Left ventricle myocardium inferior (tissue), 1 donor: ENCODE measurements at regions not wholly inside any gene's neighbourhood (a gene's known extent, or its start where the extent isn't known, plus 50 kb on each side); places are given as distances from the start of the nearest gene placed in this dataset.

Experiments used
- DNase-seq: peaks from one replicate; pipeline ENCODE4 v3.0.0-alpha.2; 2020
- H3K27ac ChIP-seq: fragments of 200-600 bp; replicated peaks from 2 replicates; pipeline ENCODE4 v1.8.0; 2021
- H3K27me3 ChIP-seq: fragments of 200-600 bp; 2 replicates; pipeline ENCODE4 v1.8.0; 2021; ENCODE audit warnings: low read depth
- H3K36me3 ChIP-seq: fragments of 200-600 bp; 2 replicates; pipeline ENCODE4 v1.8.0; 2021
- H3K4me1 ChIP-seq: fragments of 200-600 bp; 2 replicates; pipeline ENCODE4 v1.8.0; 2021
- H3K4me3 ChIP-seq: fragments of 200-600 bp; 2 replicates; pipeline ENCODE4 v1.8.0; 2021; ENCODE audit warnings: mild to moderate bottlenecking, moderate library complexity
- H3K9me3 ChIP-seq: fragments of 200-600 bp; replicated peaks from 2 replicates; pipeline ENCODE4 v1.8.0; 2021
- intact Hi-C: fragments of 100-400 bp; cut with micrococcal nuclease; formaldehyde crosslinking; loops from one replicate; pipeline ENCODE4 v1.11.0; 2022
- TF ChIP-seq, protein P1 (sequence below): fragments of 200-600 bp; IDR thresholded peaks from 2 replicates; pipeline ENCODE4 v1.8.0; 2021; ENCODE audit warnings: antibody characterized with exemption, mild to moderate bottlenecking, borderline replicate concordance
- donor health status: DM: no; HTN: yes; CAD: no; lungs with severe emphysema.

DNA sequence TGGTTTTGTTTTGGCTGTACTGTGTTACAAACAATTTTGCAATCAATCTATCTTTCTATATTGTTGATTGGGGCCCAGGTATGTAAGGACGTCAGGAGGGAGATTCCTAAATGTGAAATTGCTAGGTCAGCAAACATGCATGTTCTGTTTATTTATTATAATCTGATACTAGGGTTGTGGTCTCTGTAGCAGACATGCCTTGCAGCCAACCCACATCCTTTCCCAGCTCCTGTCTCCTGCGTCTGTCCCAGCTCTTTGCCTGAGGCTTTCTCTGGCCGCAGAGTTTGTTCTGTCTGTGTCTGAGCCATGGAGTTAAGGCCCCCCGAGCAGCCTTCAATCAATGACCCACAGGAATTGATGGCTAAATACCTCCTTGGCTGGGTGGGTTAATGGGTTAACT, 124.0 kb upstream of the ZEB1 start:
- Histone ChIP-seq H3K9me3 (no peaks in the 10 kb centered on the region), H3K27me3 (no peaks in the 10 kb centered on the region), H3K4me3 (no peak overlapping the region), H3K36me3 (no peaks in the 10 kb centered on the region), H3K27ac (no peak overlapping the region), H3K4me1 (no peaks in the 10 kb centered on the region)
- intact Hi-C loops, result no loop called here
- no peak for DNase-seq
- TF ChIP-seq, protein P1, sequence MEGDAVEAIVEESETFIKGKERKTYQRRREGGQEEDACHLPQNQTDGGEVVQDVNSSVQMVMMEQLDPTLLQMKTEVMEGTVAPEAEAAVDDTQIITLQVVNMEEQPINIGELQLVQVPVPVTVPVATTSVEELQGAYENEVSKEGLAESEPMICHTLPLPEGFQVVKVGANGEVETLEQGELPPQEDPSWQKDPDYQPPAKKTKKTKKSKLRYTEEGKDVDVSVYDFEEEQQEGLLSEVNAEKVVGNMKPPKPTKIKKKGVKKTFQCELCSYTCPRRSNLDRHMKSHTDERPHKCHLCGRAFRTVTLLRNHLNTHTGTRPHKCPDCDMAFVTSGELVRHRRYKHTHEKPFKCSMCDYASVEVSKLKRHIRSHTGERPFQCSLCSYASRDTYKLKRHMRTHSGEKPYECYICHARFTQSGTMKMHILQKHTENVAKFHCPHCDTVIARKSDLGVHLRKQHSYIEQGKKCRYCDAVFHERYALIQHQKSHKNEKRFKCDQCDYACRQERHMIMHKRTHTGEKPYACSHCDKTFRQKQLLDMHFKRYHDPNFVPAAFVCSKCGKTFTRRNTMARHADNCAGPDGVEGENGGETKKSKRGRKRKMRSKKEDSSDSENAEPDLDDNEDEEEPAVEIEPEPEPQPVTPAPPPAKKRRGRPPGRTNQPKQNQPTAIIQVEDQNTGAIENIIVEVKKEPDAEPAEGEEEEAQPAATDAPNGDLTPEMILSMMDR, result no peak

DNA sequence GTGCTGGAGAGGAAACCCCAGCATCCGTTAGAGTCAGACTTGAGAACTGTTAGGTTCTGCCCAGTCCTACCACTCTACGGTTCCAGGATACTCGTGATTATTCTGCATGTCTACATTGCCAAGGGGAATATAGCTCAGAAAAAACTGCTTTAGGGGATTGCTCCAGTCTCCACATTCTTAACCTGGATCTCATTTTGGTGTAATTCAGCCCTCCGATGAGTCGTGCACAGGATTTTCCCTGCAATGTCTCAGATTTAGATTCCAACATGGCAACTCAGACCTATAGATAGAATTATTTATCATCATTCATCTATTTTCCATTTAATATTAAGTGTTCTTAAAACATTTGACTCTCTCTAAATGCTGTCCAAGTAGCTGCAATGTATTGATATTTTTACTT, 121.1 kb upstream of the ZEB1 start:
- no peaks in the 10 kb centered on the region for H3K27me3 ChIP-seq
- no peaks in the 10 kb centered on the region for H3K4me1 ChIP-seq
- no peaks in the 10 kb centered on the region for H3K9me3 ChIP-seq
- no peak overlapping the region for H3K27ac ChIP-seq
- no peak for DNase-seq
- intact Hi-C loops, result no loop called here
- no peaks in the 10 kb centered on the region for H3K36me3 ChIP-seq
- no peak overlapping the region for H3K4me3 ChIP-seq
- TF ChIP-seq, protein P1, result no peak

DNA sequence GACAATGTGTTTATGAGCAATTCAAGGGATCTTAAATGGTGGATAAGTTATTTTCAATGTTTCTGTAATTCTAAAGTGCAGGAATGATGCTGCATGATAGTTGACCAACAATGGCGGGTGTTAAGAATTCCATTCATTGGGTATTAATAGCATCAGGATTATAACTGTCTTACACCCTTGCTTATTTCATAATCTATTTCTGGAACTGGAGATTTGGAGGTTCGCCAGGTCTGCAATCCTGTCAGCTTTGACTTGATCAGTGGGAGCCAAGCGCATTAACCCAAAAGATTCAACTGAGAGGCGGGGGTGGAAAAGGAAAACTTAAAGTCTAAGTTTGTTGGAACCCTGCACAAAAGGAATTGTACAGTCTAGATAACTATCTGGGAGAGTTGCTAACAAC, 114.9 kb upstream of the ZEB1 start:
- H3K27ac ChIP-seq, result peak overlapping the region; percentile 60
- H3K36me3 ChIP-seq, result no peaks in the 10 kb centered on the region
- intact Hi-C loops, result no loop called here
- DNase-seq, result peak; percentile 31
- H3K4me1 ChIP-seq, result peaks cover 14% of the 10 kb centered on the region
- H3K27me3 ChIP-seq, result no peaks in the 10 kb centered on the region
- no peak overlapping the region for H3K4me3 ChIP-seq
- no peaks in the 10 kb centered on the region for H3K9me3 ChIP-seq
- TF ChIP-seq, protein P1, result no peak

DNA sequence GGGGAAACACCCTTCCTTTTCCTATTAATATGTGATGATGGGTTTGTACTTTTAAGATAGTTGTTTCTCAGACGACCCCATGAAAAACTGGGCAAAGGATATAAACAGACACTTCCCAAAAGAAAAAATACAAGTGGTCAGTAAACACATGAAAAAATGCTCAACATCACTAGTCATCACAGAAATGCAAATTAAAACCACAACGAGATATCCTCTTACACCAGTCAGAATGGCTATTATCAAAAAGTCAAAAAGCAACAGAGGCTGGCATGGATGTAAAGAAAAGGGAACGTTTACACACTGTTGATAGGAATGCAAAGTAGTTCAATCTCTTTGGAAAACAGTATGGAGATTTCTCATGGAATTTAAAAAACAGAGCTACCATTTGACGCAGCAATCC, 111.4 kb upstream of the ZEB1 start:
- intact Hi-C loops, result no loop called here
- Histone ChIP-seq H3K4me1 (peaks cover 23% of the 10 kb centered on the region), H3K9me3 (no peaks in the 10 kb centered on the region), H3K27me3 (no peaks in the 10 kb centered on the region), H3K36me3 (no peaks in the 10 kb centered on the region), H3K4me3 (no peak overlapping the region), H3K27ac (no peak overlapping the region)
- no peak for DNase-seq
- TF ChIP-seq, protein P1, result no peak

DNA sequence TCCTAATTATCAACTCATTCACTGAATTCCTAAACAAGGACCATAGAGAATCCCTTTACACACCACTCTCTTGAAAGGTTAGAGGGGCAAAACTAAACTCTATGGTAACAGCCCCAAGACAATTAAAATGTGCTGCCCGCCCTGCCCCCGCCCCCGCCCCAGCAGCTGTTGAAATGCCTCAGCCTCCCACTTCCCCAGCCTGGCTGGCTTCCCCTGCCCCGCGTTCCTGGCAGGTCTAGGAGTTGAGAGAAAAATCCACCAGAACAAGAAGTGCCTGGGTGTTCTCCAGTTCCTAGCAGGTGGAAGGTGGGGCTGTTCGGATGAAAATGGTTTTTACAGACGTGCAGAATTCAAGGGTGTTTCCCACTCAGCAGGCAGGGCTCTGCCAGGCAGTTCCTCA, 109.5 kb upstream of the ZEB1 start:
- Histone ChIP-seq H3K36me3 (no peaks in the 10 kb centered on the region), H3K27me3 (no peaks in the 10 kb centered on the region), H3K4me1 (peaks cover 12% of the 10 kb centered on the region), H3K9me3 (no peaks in the 10 kb centered on the region), H3K4me3 (no peak overlapping the region), H3K27ac (no peak overlapping the region)
- no peak for DNase-seq
- intact Hi-C loops, result no loop called here
- TF ChIP-seq, protein P1, result no peak

DNA sequence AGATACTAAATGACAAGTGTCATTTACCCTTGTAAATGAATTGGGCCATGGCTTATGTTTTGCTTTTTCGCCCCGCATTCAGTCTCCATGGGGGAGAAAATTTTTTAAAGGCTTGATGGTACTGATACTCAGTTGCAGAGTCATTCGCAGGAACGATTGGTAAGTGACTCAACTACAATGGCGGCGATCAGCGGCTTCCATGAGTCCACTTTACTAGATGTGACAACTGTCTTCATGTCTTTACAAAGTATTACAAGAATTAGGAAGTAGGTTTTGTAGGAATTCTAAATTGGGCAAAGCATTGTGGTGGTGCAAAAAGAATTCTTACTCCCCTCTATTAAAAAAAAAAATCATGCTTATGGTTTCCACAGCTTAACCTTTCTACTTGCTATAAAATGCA, 108.8 kb upstream of the ZEB1 start:
- intact Hi-C loops, result no loop called here
- Histone ChIP-seq H3K4me1 (peaks cover 10% of the 10 kb centered on the region), H3K9me3 (no peaks in the 10 kb centered on the region)

More for the DNA sequence above, 108.8 kb upstream of the ZEB1 start:
- no peaks in the 10 kb centered on the region for H3K27me3 ChIP-seq
- TF ChIP-seq, protein P1, result no peak
- DNase-seq, result no peak
- no peaks in the 10 kb centered on the region for H3K36me3 ChIP-seq
- no peak overlapping the region for H3K4me3 ChIP-seq
- H3K27ac ChIP-seq, result no peak overlapping the region
